PC-3 (cell line): ENCODE measurements at regions not wholly inside any gene's neighbourhood (a gene's known extent, or its start where the extent isn't known, plus 50 kb on each side); places are given as distances from the start of the nearest gene placed in this dataset.

ENCODE experiments used
- CTCF ChIP-seq: fragments of 300-600 bp; sonication (generic); conservative IDR thresholded peaks from 2 replicates; pipeline ENCODE4 v1.5.1; 2017; ENCODE audit warnings: antibody characterized with exemption, low read depth, mild to moderate bottlenecking, low read length
- EZH2 ChIP-seq: fragments of 300-600 bp; sonication (generic); IDR thresholded peaks from one replicate; pipeline ENCODE4 v1.6.1; 2017; ENCODE audit warnings: antibody characterized with exemption, mild to moderate bottlenecking, low read length; ENCODE audit not compliant: unreplicated experiment
- EZH2phosphoT487 ChIP-seq: fragments of 300-600 bp; sonication (generic); IDR thresholded peaks from 2 replicates; pipeline ENCODE4 v1.6.1; 2018; ENCODE audit warnings: mild to moderate bottlenecking, antibody characterized with exemption, low read length, borderline replicate concordance

- TF ChIP-seq CTCF (no peak), EZH2 (no peak), EZH2phosphoT487 (no peak)
Observed at GRCh38 chr7:35526645-35527044, 168.3 kb downstream of the HERPUD2 start.
